HG03469 (cell line): ENCODE measurements at regions not wholly inside any gene's neighbourhood (a gene's known extent, or its start where the extent isn't known, plus 50 kb on each side); places are given as distances from the start of the nearest gene placed in this dataset.
"Not testable (repeated sequence)": the region's sequence is repeated elsewhere in the genome, so short reads cannot be mapped to it uniquely, and the experiment has no call there.

Source experiments
- ATAC-seq: cut with Tn5 transposase; IDR thresholded peaks from one replicate; pipeline ENCODE4 v1.9.1; 2021; ENCODE audit warnings: mild to moderate bottlenecking, moderate library complexity, moderate number of reproducible peaks; ENCODE audit not compliant: unreplicated experiment

DNA sequence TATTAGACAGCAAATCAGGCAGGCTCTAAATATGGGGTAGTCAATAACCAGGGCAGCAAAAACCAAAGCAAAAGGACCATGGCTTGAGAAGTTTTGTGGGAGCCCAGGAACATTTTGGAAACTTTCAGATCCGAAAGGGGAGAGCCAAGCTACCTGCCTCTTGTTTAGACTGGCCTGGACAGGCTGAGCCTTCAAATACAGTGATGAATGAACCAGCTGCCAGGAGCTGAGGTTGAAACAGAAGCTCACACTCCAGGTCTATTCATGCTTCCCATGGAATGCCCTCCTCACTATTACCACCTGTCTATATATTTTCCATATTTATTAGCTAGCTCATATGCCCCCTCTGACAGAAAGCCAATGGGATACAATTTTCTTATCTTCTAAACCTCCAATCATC is 150.8 kb upstream of the SLC44A1 start:
- ATAC-seq: no peak

DNA sequence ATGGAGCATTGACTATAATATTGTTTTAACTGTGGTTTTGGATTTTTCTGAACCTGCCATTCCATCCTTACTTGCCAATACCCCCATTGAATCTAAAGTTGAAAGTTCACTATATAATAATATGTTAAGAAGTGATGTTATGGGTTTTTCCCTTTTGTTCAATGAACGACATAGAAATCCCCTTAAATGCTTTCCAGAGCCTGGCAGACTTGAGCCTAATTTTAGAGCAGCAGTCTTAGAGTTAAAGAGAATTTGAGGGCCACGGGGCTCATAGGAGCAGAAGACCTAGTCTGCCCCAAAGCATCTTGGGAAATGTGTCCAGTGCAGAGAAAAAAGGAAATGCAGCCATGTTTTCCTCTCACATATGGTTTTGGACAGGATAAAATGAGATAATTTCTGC is 146.1 kb upstream of the SLC44A1 start:
- ATAC-seq: no peak

DNA sequence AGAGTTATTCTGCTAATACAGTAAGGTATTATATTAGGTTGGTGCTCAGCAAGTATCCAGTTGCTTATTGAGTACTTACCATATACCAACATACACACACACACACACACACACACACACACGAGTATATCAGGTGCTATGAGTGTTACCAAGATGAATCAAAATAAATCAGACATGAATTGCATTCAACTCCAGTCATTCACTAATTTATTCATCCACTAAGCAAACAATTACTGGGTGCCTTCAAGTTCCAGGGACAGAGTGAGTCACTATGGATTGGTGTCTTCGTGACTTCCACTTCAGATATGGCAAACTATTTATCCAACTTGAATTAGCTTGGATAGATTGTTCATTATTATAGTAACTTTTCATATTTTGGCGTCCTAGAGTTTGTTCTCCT is 140.7 kb upstream of the SLC44A1 start:
- ATAC-seq: no peak

DNA sequence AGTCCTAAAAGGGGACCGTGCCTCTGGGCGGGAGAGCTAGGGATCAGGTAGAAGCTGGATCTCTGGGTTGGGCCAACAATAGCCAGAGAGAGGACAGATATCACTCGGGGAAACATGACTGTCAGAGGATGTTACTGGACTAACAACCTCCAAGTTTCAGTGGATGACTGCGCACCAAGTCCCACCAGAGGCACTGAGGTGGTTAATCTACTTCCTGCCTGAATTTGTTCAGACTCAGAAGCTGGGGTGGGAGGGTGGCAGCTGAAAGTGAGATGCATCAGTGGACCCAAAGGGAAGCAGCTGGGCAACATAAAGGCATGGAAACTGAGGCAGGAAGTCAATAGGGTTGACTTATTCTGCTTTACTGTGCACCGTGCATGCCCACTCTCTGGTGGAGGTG is 130.1 kb upstream of the SLC44A1 start:
- ATAC-seq: peak; percentile 61

DNA sequence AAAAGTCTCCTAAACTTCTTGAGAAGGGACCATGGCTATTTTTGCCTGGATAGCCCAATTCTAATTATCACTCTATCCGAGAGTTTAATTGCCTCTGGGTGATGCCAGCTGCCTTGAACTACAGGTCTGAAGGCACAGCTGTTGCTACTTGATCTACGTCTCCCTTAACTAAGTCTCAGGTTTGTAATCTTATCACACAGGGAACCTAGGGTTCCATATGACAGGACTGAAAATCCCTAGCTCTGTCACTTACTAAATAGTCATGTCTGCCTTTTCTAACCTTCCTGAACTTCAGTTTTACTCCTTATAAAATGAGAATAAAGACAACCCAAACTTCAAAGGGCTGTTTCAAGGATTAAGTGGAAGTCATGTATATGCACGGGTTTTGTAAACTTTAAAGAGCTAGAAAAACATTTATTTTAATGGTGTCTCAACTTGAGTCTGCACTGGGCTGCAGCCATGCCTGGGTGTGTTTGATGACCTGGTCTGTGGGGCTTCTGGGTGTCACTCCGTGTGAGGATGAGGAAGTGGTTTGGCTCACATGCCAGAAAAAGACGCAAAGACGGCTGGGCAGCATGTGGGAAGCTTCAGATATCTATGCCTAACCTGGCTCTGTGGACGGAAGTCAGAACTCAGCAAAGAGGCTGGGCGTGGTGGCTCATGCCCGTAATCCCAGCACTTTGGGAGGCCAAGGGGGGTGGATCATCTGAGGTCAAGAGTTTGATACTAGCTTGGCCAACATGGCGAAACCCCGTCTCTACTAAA is 129.3 kb upstream of the SLC44A1 start:
- peak; percentile 81 for ATAC-seq

DNA sequence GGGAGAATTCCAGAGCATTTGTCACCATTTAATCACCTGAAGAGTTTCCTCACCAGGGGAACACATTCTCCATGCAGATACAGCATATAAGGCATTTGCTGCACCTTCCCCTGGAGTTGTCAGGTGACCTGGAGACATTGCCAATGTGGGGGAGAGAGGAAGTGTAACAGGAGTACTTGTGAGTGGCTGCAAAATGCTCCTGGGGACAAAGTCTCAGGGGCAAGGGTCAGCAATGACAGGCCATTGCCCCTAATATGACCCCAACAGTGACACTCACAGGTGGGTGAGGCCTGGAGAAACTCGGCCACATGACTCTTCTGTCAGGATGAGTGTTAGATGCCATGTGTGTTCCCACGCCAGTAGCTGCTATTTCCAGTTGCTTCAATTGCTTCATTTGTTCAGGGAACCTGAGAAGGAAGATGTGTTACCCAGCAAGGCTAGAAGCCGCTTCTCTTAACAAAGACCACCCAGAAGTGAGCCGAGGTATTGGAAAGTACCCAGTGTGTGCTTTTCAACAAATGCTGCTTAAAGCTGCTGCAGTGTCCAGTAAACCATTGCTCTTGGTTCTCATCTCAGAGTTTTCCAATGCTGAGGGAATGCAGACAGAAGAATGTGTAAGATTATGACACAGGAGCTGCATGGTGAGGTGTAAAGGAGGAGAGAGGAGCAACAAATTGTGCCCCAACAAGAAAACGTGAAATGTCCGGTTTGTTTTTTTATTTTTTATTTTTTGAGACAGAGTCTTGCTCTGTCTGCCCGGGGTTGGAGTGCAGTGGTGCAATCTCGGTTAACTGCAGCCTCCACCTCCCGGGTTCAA is 128.2 kb upstream of the SLC44A1 start:
- ATAC-seq: no peak

DNA sequence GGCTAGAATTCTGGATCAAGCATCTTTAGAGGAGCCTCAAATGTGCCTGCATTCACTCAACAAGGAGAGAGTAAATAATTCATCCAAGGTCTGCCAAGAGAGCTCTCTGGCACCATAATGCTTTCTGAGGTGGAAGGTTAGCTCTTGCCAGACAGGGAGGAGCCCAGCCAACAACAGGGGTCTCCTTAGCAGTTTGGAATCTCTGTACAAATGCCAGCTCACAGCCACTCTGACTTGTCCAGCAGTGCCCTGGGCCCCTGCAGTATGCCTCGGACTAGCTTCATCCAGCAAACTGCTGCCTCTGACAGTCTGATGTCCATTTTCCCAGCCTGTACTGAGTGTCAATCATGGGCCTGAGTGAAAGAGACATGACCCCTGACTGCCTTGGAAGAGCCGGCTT is 127.2 kb upstream of the SLC44A1 start:
- ATAC-seq: no peak

DNA sequence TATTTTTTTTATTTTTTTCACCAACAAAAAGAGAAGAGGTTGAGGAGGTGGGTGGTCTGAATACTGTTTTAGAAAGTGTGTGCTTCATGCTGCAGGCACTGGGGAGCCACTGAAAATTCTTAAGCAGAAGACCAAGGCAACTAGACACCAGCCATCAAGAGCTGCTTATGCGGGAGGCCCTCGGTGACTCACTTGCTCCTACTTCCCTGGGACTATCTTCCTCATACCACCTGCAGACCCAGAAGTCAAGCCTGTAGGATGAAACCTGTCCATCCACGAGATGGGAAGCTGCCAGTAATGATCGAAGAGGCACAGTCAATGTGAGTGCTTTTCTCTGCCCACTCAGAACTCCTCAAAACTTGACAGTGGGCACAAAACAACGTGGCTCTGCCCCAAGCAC is 125.8 kb upstream of the SLC44A1 start:
- ATAC-seq: no peak

DNA sequence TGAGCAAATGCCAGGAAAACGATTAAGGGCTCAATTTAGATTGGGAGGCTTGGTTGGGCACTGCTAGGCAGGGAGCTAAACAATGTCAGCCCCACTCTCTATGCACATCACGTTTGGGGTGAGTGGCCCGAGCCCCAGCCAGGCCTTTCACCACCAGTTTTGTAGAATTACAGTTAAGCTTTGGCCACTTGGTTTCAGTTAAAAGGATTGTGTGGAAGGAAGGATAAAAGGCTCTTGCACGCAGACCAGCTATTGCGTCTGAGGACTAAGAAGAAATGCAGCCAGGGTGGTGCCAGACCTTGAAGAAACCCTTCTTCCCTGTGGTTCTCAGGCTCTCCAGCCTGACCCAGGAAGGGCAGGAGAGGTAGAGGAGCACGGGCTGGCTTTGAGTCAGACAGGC is 125.3 kb upstream of the SLC44A1 start:
- no peak for ATAC-seq

DNA sequence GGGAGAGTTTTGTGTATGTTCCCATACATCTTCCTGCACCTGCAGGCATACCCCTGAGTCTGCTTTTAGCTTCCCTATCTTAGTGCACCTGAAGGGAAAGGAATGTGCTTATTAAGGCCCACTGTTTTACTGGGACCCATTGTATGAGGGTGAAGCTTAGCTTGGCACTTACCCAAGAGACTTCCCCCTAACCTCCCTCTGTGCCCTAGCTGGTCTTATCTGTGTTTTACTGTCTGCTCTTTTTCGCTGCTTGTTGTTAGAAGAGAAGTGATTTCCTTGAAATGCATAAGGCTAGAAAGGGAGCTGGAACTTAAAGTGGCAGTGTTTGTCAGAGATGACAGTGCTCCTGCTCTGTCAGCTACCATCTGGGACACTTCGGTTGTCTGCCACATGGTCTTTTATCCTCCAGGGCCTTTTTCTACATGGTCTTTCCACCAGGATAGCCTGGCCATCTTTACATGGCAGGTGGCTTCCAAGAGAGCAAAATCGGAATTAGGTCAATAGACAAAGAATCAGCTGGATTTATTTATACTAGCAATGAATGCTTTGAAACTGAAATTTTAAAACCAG is 122.5 kb upstream of the SLC44A1 start:
- no peak for ATAC-seq

DNA sequence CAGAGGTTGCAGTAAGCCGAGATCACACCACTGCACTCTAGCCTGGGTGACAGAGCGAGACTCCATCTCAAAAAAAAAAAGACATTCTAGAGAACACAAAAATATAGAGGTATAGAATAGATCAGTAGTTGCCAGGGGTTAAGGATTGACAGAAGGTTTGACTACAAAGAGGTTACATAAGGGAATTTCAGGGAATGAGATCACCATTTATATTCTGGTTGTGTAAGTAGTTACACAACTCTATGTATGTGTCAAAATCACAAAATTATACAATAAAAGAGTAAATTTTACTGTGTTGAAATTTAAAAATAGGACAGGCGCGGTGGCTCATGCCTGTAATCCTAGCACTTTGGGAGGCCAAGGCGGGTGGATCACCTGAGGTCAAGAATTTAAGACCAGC is 119.9 kb upstream of the SLC44A1 start:
- not testable (repeated sequence) for ATAC-seq

DNA sequence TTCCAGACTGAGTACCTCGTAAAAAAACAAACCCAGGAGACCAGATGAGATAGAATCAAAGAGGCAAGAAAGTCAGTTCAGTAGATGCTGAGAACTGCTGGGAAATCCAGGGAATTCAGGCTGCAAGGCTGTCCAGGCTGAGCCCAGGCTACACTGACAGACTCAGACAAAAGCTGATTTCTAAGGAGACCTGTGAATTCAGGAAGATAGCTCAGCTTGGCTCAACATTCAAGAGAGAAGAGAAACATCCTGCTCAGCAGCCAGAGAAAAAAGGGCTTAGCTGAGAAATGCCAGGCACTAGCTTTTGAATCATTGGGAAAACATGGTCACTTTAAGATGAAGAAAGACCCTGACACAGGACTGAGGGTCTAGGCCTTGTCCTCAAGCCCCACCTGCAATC is 118.2 kb upstream of the SLC44A1 start:
- ATAC-seq: no peak

DNA sequence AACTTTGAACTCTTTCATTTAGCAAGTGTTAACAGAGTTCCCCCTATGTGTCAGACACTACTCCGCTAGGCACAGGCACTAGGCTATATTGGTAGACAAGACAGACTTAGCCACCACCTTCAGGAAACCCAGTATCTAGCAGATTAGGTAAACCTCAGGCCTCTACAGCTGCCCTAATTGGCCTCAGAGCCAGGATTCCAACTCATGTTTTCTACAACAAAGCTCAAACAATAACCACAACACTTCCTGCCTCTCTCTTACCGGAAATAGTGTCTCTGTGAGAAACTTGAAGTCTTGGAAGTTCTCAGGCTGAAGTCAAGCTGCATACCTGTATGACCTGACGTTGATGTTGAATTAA is 116.6 kb upstream of the SLC44A1 start:
- ATAC-seq: peak; percentile 100

DNA sequence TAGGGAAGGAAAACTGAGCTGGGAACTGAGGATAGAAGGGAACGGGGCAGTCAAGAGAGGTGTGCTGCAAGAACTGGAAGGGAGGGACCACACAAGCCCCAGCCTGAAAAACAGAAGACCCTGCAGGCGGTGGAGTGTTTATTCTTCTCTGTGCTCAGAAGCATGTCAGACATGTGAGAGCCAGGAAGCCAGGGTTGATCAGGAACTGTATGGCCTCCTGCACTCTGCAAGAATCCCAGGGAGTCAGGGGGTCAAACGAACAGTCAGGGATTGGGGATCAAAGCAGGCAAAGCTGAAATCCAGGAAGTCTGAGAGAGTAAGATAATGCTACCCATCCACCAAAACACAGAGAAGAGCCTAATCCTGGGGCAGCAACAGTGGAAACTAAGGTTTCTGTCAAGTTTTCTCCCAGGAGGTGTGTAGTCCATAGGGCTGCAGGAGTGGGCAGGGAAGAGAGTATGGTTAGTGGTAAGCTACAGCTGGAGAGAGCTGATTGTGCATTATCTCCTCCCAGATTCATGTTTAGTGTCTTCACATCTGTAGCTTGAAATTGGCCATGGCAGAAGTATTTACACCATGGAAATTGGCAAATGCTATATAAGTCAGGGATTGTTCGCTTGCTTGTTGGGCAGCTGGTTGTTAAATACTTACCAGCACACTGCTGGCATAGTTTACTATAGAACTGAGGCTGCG is 115.4 kb upstream of the SLC44A1 start:
- ATAC-seq: no peak

DNA sequence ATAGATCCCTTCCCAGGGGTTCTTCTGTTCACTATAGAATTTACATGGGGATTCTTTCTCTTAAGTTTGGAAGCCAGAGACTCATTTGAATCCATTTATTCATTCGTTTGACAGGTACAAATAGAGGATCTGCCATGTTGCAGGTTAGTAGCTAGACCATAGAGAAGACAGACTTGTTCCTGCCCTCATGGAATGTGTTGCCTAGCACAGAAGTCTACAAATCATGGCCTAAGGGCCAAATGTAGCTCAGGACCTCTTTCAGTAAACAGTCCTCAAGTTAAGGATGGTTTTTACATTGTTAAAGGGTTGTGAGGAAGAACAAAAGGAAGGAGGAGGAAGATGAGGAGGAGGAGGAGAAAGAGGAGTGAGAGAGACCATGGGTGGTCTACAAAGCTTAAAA is 114.7 kb upstream of the SLC44A1 start:
- no peak for ATAC-seq

DNA sequence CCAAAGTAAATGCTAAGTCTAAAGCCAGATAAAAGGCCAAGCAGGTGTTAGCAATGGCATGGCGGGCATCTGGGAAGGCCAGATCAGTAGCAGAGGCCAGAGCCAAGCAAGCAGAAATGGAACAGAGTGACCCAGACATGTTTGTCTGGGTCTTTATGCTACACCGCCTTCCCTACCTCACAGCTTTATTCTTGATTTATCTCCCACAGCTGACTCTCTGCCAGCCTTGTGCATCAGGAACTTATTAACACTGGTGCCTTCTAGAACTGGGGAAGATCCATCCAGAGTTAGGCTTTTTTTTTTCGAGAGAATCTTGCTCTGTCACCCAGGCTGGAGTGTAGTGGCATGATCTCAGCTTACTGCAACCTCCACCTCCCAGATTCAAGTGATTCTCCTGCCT is 112.5 kb upstream of the SLC44A1 start:
- no peak for ATAC-seq

DNA sequence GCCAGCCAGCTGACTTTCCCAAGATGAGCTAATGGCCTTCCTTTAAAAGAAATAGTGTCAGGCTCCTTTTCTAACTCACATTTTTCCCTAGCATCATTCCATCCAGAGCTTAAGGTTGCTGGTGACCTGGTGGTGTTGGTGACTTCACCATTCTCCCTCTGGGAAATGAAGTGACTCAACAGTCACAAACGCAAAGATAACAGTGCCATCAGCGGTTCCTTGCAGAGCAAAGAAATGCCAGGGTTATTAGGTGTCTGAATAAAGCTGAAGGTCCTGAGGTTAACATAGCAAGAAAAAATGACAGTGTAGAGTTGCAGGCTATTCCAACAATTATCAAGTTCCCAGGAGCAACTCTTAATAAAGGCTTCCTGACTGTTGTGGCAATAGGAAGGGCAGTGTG is 111.8 kb upstream of the SLC44A1 start:
- no peak for ATAC-seq

DNA sequence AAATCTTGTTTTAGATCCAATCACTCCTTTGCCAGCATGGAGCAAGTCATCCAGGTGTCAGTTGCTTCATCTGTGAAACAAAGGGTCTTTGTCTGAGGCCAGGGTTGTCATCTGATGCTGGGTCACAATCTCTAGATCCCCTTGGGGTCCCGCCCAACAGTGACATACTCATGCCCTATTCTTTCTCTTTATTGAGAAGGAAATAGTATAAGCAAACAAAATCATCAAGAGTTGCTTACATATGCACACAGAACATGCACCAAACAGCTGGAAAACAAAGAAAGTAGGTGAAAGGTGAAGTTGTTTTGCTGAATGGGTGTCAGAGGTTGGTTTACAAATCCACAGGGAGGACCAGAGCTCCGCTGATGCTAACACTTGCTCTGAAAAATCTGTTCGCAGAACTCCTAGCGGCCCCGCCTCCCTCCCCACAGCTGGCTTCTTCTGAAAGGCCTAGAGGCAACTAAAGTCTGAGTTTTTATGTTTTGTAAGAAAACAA is 106.1 kb upstream of the SLC44A1 start:
- no peak for ATAC-seq

DNA sequence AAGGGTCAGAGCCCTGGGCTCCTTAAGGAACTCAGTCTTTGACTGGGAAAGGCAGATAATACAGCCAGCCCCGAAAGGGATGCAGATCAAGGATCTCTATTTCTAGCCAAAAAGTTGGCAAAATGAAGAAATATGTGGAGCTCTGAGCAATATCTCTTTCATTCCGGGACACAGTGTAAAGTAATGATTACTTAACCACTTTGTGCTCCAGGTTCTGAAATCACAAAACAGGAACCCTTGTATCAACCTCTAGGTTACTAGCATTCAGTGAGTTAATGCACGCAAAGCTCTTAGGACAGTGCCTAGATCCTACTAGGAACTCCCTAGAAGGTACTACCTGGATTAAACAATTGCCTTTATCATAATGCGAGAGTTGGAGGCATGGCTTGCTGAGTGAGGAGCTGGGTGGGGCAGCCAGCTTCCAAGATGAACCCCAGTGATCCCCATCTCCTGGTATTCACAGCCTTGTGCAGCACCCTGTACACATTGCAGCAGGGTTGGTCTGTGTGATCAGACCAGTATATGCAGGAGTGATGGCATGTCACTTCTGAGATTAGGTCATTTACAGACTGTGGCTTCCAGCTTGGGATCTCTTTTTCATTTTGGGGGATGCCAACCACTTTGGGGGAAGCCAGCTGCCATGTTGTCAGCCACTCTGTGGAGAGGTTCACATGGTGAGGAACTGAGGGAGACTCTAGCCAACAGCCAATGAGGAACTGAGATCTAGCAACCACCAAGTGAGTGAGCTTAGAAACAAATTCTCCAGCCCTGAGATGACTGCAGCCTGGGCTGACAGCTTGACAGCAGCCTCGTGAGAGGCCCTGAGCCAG is 103.1 kb upstream of the SLC44A1 start:
- peak; percentile 94 for ATAC-seq

DNA sequence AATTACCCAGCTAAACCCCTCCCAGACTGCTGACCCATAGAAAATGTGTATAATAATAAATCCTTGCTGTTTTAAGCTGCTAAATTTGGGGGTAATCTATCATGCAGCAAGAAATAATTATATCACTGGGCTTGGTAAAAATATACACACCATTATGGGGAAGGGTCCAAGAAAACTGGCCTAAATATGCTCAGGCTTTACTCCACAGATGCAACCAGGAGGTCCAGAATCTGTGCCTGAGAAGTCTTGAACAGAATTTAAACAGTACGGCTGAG is 102.5 kb upstream of the SLC44A1 start:
- ATAC-seq: no peak
